ENCODE measurements at regions not wholly inside any gene's neighbourhood (a gene's known extent, or its start where the extent isn't known, plus 50 kb on each side); places are given as distances from the start of the nearest gene placed in this dataset.

- TF ChIP-seq CTCF (IDR thresholded peaks at IDR 0.05 in 4 of 5, conservative IDR thresholded peaks at IDR 0.05 in 1 of 5), result no peak
- no peak for TF ChIP-seq POLR2A (IDR thresholded peaks at IDR 0.05)
Measured at GRCh38 chr1:217012659-217013058, 289.4 kb upstream of the ESRRG start.
